Stomach (tissue), 8 donors: ENCODE measurements at regions not wholly inside any gene's neighbourhood (a gene's known extent, or its start where the extent isn't known, plus 50 kb on each side); places are given as distances from the start of the nearest gene placed in this dataset.

ENCODE experiments used
- DNase-seq, 2 donors: peaks; one replicate each; pipeline versions ENCODE4 v3.0.0 to v3.0.0-alpha.2; 2013 to 2019
- H3K27ac ChIP-seq, 5 donors: fragments of 200-600 bp in 4 of 5; sonication (generic) in 4 of 5; one replicate each; pipeline ENCODE4 v1.5.1; 2013 to 2019; ENCODE audit warnings: mild to moderate bottlenecking in 1 of 5, moderate library complexity in 1 of 5
- H3K27me3 ChIP-seq, 3 donors: fragments of 200-600 bp; sonication (generic); one replicate each; pipeline ENCODE4 v1.5.1; 2017 to 2019; ENCODE audit warnings: mixed run types in 1 of 3
- H3K36me3 ChIP-seq, 4 donors: fragments of 200-600 bp; sonication (generic); 1 replicate in 3 of 4; 2 replicates in 1 of 4; pipeline ENCODE4 v1.5.1; 2016 to 2019
- H3K4me1 ChIP-seq, 4 donors: fragments of 200-600 bp; sonication (generic); one replicate each; pipeline ENCODE4 v1.5.1; 2016 to 2019
- H3K4me3 ChIP-seq, 4 donors: fragments of 200-600 bp; sonication (generic) in 3 of 4; one replicate each; pipeline ENCODE4 v1.5.1; 2016 to 2019; ENCODE audit warnings: mild to moderate bottlenecking in 1 of 4
- H3K9me3 ChIP-seq, 4 donors: fragments of 200-600 bp; sonication (generic); one replicate each; pipeline ENCODE4 v1.5.1; 2016 to 2019
- EP300 ChIP-seq: sonication (generic); formaldehyde crosslinking; IDR thresholded peaks from one replicate; pipeline ENCODE4 v1.6.1; 2017; ENCODE audit warnings: antibody characterized with exemption
- POLR2A ChIP-seq, 4 donors: fragments of 450-650 bp; IDR thresholded peaks; one replicate each; pipeline ENCODE4 v1.6.1; 2016; ENCODE audit warnings: antibody characterized with exemption in 4 of 4, control low read depth in 2 of 4, mild to moderate bottlenecking in 1 of 4, moderate library complexity in 1 of 4
- POLR2AphosphoS5 ChIP-seq, 3 donors: sonication (generic); formaldehyde crosslinking; IDR thresholded peaks; one replicate each; pipeline ENCODE4 v1.6.1; 2016; ENCODE audit warnings: antibody characterized with exemption in 3 of 3
- WGBS, 5 donors: extraction: QIAGEN DNeasy Blood & Tissue Kit in 3 of 5; methylation state at CpG; one replicate each; pipeline versions ENCODE4 v1.1.5 to v1.1.7; 2013 to 2018; 5-methylcytosine and 5-hydroxymethylcytosine counted together
- intact Hi-C: fragments of 100-400 bp; cut with DNase I; formaldehyde crosslinking; loops from one replicate; pipeline ENCODE4 v1.15.1; 2023; ENCODE audit warnings: low total_unique reads
- small RNA-seq, 4 donors: library from RNA; depleted of rRNA; stranded (forward); fragments of <200 nt; gene quantifications; one replicate each; pipeline ENCODE3, GENCODE V24; 2016
- TF ChIP-seq, protein P1 (sequence below), 7 experiments: fragments of 450-650 bp in 4 of 7; fragments of 200-600 bp in 3 of 7; sonication (generic) in 3 of 7; IDR thresholded peaks; one replicate each; pipeline ENCODE4 v1.5.1; 2016 to 2019; ENCODE audit warnings: antibody characterized with exemption in 7 of 7, control low read depth in 2 of 7, mild to moderate bottlenecking in 1 of 7
- donor health status: healthy with polysubstance abuse.
- donor health status: Bipolar disorder and iron deficiency.
- donor health status: healthy.

GRCh38 chr5:154529282-154529681 is 51.3 kb upstream of the HAND1 start:
- peaks cover 0 to 10% (median 3%) of the 10 kb centered on the region in 4 donors for H3K9me3 ChIP-seq
- no peak for TF ChIP-seq EP300
- no peak for TF ChIP-seq POLR2A (IDR thresholded peaks at IDR 0.05)
- no peak for TF ChIP-seq POLR2AphosphoS5 (IDR thresholded peaks at IDR 0.05)
- TF ChIP-seq, protein P1, sequence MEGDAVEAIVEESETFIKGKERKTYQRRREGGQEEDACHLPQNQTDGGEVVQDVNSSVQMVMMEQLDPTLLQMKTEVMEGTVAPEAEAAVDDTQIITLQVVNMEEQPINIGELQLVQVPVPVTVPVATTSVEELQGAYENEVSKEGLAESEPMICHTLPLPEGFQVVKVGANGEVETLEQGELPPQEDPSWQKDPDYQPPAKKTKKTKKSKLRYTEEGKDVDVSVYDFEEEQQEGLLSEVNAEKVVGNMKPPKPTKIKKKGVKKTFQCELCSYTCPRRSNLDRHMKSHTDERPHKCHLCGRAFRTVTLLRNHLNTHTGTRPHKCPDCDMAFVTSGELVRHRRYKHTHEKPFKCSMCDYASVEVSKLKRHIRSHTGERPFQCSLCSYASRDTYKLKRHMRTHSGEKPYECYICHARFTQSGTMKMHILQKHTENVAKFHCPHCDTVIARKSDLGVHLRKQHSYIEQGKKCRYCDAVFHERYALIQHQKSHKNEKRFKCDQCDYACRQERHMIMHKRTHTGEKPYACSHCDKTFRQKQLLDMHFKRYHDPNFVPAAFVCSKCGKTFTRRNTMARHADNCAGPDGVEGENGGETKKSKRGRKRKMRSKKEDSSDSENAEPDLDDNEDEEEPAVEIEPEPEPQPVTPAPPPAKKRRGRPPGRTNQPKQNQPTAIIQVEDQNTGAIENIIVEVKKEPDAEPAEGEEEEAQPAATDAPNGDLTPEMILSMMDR (IDR thresholded peaks at IDR 0.05), result no peak
- 92 to 100% (median 96%) methylated on average over 1 of the region's 1 CpG for WGBS, 5 donors
- H3K4me3 ChIP-seq, result no peak overlapping the region
- H3K4me1 ChIP-seq, result no peaks in the 10 kb centered on the region
- intact Hi-C loops, result no loop called here
- H3K27ac ChIP-seq, result no peak overlapping the region
- no peak for DNase-seq
- no peaks in the 10 kb centered on the region for H3K36me3 ChIP-seq
- H3K27me3 ChIP-seq, result peaks cover 0 to 34% (median 0%) of the 10 kb centered on the region in 3 donors

GRCh38 chr5:154528005-154528594 is 50.1 kb upstream of the HAND1 start:
- no peak overlapping the region for H3K27ac ChIP-seq
- no peaks in the 10 kb centered on the region for H3K36me3 ChIP-seq
- intact Hi-C loops, result no loop called here
- TF ChIP-seq POLR2AphosphoS5 (IDR thresholded peaks at IDR 0.05), result no peak
- TF ChIP-seq, protein P1 (IDR thresholded peaks at IDR 0.05), result no peak
- TF ChIP-seq EP300, result no peak
- no peak for TF ChIP-seq POLR2A (IDR thresholded peaks at IDR 0.05)
- peaks cover 0 to 9% (median 3%) of the 10 kb centered on the region in 4 donors for H3K9me3 ChIP-seq
- 82 to 87% (median 83%) methylated on average over 5 of the region's 5 CpGs for WGBS, 5 donors
- no peak overlapping the region for H3K4me3 ChIP-seq
- peaks cover 0 to 25% (median 0%) of the 10 kb centered on the region in 3 donors for H3K27me3 ChIP-seq
- no peak for DNase-seq
- no peaks in the 10 kb centered on the region for H3K4me1 ChIP-seq

Small RNAs in the stretch of these regions (small RNA-seq; reads per million reads assigned to genes)
- gene MIR1303, result 0 reads per million in 4 donors
- 0 reads per million in 4 donors for gene MIR3141
